HG03196 (cell line): ENCODE measurements at regions not wholly inside any gene's neighbourhood (a gene's known extent, or its start where the extent isn't known, plus 50 kb on each side); places are given as distances from the start of the nearest gene placed in this dataset.

ENCODE experiments used
- ATAC-seq: cut with Tn5 transposase; IDR thresholded peaks from one replicate; pipeline ENCODE4 v1.9.1; 2021; ENCODE audit not compliant: unreplicated experiment

- ATAC-seq = no peak
These were observed 433.5 kb upstream of the MMADHC start for GRCh38 chr2:150020937-150021673.

- no peak for ATAC-seq
These were observed 432.6 kb upstream of the MMADHC start for GRCh38 chr2:150020221-150020620.

- ATAC-seq = no peak
These were observed 431.5 kb upstream of the MMADHC start for GRCh38 chr2:150019063-150019462.

GRCh38 chr2:150012986-150013385 is 425.4 kb upstream of the MMADHC start:
- ATAC-seq = no peak

- no peak for ATAC-seq
These were observed 423.7 kb upstream of the MMADHC start for GRCh38 chr2:150011161-150011730.

- ATAC-seq = no peak
These were observed 421.3 kb upstream of the MMADHC start for GRCh38 chr2:150008901-150009300.

GRCh38 chr2:150007815-150008430 is 420.3 kb upstream of the MMADHC start:
- ATAC-seq = no peak

GRCh38 chr2:150006591-150006990 is 419.0 kb upstream of the MMADHC start:
- ATAC-seq = no peak

GRCh38 chr2:150003544-150003943 is 416.0 kb upstream of the MMADHC start:
- ATAC-seq = no peak

- ATAC-seq = no peak
These were observed 414.2 kb upstream of the MMADHC start for GRCh38 chr2:150001788-150002187.

GRCh38 chr2:149996901-149997300 is 409.3 kb upstream of the MMADHC start:
- no peak for ATAC-seq

- no peak for ATAC-seq
These were observed 406.6 kb upstream of the MMADHC start for GRCh38 chr2:149994057-149994728.

GRCh38 chr2:149993316-149993715 is 405.7 kb upstream of the MMADHC start:
- no peak for ATAC-seq

- no peak for ATAC-seq
These were observed 404.0 kb upstream of the MMADHC start for GRCh38 chr2:149991576-149991975.

- ATAC-seq = no peak
These were observed 403.4 kb upstream of the MMADHC start for GRCh38 chr2:149990965-149991364.

GRCh38 chr2:149989447-149990063 is 402.0 kb upstream of the MMADHC start:
- ATAC-seq = no peak

GRCh38 chr2:149988361-149988760 is 400.8 kb upstream of the MMADHC start:
- no peak for ATAC-seq

- no peak for ATAC-seq
These were observed 399.3 kb upstream of the MMADHC start for GRCh38 chr2:149986861-149987260.

- ATAC-seq = no peak
These were observed 396.7 kb upstream of the MMADHC start for GRCh38 chr2:149984311-149984710.

GRCh38 chr2:149972066-149972465 is 384.5 kb upstream of the MMADHC start:
- ATAC-seq = no peak

- ATAC-seq = no peak
These were observed 367.5 kb upstream of the MMADHC start for GRCh38 chr2:149954981-149955600.
